Adrenal gland (tissue), 9 donors: ENCODE measurements at regions not wholly inside any gene's neighbourhood (a gene's known extent, or its start where the extent isn't known, plus 50 kb on each side); places are given as distances from the start of the nearest gene placed in this dataset.
A peak's percentile ranks its signal among the peaks of the same experiment; 100 is the strongest.

Experiments
- DNase-seq, 7 donors: peaks; one replicate each; pipeline ENCODE4 v3.0.0-alpha.2; 2019 to 2020
- H3K27ac ChIP-seq, 5 donors: fragments of 200-600 bp; sonication (generic) in 4 of 5; 1 replicate in 3 of 5; 2 replicates in 2 of 5; pipeline versions ENCODE4 v1.5.1 to v1.8.0; 2016 to 2020; ENCODE audit warnings: mild to moderate bottlenecking in 1 of 5
- H3K27me3 ChIP-seq: fragments of 200-600 bp; 2 replicates; pipeline ENCODE4 v1.8.0; 2021
- H3K36me3 ChIP-seq, 2 donors: fragments of 200-600 bp; replicated peaks in 1 of 2; 1 replicate in 1 of 2; 2 replicates in 1 of 2; pipeline versions ENCODE4 v1.5.1 to v1.8.0; 2018 to 2022
- H3K4me1 ChIP-seq, 2 donors: fragments of 200-600 bp; replicated peaks in 1 of 2; 1 replicate in 1 of 2; 2 replicates in 1 of 2; pipeline versions ENCODE4 v1.5.1 to v1.8.0; 2018 to 2021
- H3K4me3 ChIP-seq, 4 donors: fragments of 200-600 bp; sonication (generic) in 3 of 4; one replicate each; pipeline ENCODE4 v1.5.1; 2016 to 2018
- H3K9me3 ChIP-seq, 3 donors: fragments of 200-600 bp; sonication (generic) in 1 of 3; replicated peaks in 1 of 3; 1 replicate in 2 of 3; 2 replicates in 1 of 3; pipeline versions ENCODE4 v1.5.1 to v1.8.0; 2016 to 2021
- CTCF ChIP-seq, 6 experiments: fragments of 450-650 bp in 4 of 6; fragments of 200-600 bp in 2 of 6; sonication (generic) in 1 of 6; IDR thresholded peaks; 1 replicate in 5 of 6; 2 replicates in 1 of 6; pipeline versions ENCODE4 v1.5.1 to v1.8.0; 2016 to 2021; ENCODE audit warnings: antibody characterized with exemption in 6 of 6, mild to moderate bottlenecking in 2 of 6, moderate library complexity in 1 of 6
- POLR2A ChIP-seq, 2 donors: fragments of 450-650 bp; IDR thresholded peaks; one replicate each; pipeline ENCODE4 v1.6.1; 2017; ENCODE audit warnings: antibody characterized with exemption in 2 of 2, mild to moderate bottlenecking in 2 of 2, moderate library complexity in 1 of 2
- WGBS, 4 donors: extraction: QIAGEN DNeasy Blood & Tissue Kit in 2 of 4; methylation state at CpG; one replicate each; pipeline versions ENCODE4 v1.1.5 to v1.1.7; 2013 to 2017; 5-methylcytosine and 5-hydroxymethylcytosine counted together
- intact Hi-C, 2 donors: fragments of 100-400 bp; cut with DNase I; formaldehyde crosslinking; loops; one replicate each; pipeline versions ENCODE4 v1.14.1 to v1.15.0; 2022 to 2023
- donor health status: healthy with polysubstance abuse.
- donor health status: Bipolar disorder and iron deficiency.
- donor health status: DM: yes; HTN: yes; CAD: no.
- donor health status: DM: no; HTN: no; CAD: no.
- donor health status: DM: no; HTN: no; CAD: no.

- DNase-seq = no peak
- H3K36me3 ChIP-seq = no peaks in the 10 kb centered on the region
- no peak overlapping the region for H3K27ac ChIP-seq
- WGBS, 4 donors = 63 to 72% (median 69%) methylated on average over 3 of the region's 3 CpGs
- H3K27me3 ChIP-seq = no peaks in the 10 kb centered on the region
- H3K9me3 ChIP-seq = no peaks in the 10 kb centered on the region
- TF ChIP-seq CTCF (IDR thresholded peaks at IDR 0.05) (no peak), POLR2A (IDR thresholded peaks at IDR 0.05) (no peak)
- intact Hi-C loops = no loop called here
- H3K4me3 ChIP-seq = no peak overlapping the region
- H3K4me1 ChIP-seq = no peaks in the 10 kb centered on the region
Observed at GRCh38 chr13:76735641-76736040, 150.6 kb downstream of the KCTD12 start.

GRCh38 chr13:76733671-76734070 is 152.5 kb downstream of the KCTD12 start:
- Histone ChIP-seq H3K27ac (no peak overlapping the region), H3K4me3 (no peak overlapping the region), H3K9me3 (no peaks in the 10 kb centered on the region), H3K27me3 (no peaks in the 10 kb centered on the region), H3K4me1 (no peaks in the 10 kb centered on the region), H3K36me3 (no peaks in the 10 kb centered on the region)
- intact Hi-C loops = no loop called here
- 84 to 98% (median 91%) methylated on average over 3 of the region's 3 CpGs for WGBS, 4 donors
- no peak for TF ChIP-seq CTCF (IDR thresholded peaks at IDR 0.05)
- TF ChIP-seq POLR2A (IDR thresholded peaks at IDR 0.05) = no peak
- DNase-seq = no peak

- TF ChIP-seq CTCF (IDR thresholded peaks at IDR 0.05) = no peak
- no peak for TF ChIP-seq POLR2A (IDR thresholded peaks at IDR 0.05)
- Histone ChIP-seq H3K4me3 (no peak overlapping the region), H3K36me3 (no peaks in the 10 kb centered on the region), H3K4me1 (no peaks in the 10 kb centered on the region), H3K27me3 (no peaks in the 10 kb centered on the region), H3K9me3 (no peaks in the 10 kb centered on the region), H3K27ac (no peak overlapping the region)
- peak in 3 of 7 donors; percentile 15 to 26 (median 18) for DNase-seq
- 55 to 67% (median 59%) methylated on average over 2 of the region's 2 CpGs for WGBS, 4 donors
- intact Hi-C loops = no loop called here
Observed at GRCh38 chr13:76732367-76732766, 153.8 kb downstream of the KCTD12 start.

GRCh38 chr13:76730220-76730619 is 156.0 kb downstream of the KCTD12 start:
- H3K4me3 ChIP-seq = no peak overlapping the region
- no peaks in the 10 kb centered on the region for H3K27me3 ChIP-seq
- intact Hi-C loops = no loop called here
- H3K27ac ChIP-seq = no peak overlapping the region
- peaks cover 0 to 7% of the 10 kb centered on the region in 2 donors for H3K4me1 ChIP-seq
- TF ChIP-seq POLR2A (IDR thresholded peaks at IDR 0.05) = no peak
- TF ChIP-seq CTCF (IDR thresholded peaks at IDR 0.05) = no peak
- WGBS, 4 donors = 68 to 79% (median 71%) methylated on average over 4 of the region's 4 CpGs
- no peak for DNase-seq
- no peaks in the 10 kb centered on the region for H3K36me3 ChIP-seq
- no peaks in the 10 kb centered on the region for H3K9me3 ChIP-seq
